ENCODE measurements at regions not wholly inside any gene's neighbourhood (a gene's known extent, or its start where the extent isn't known, plus 50 kb on each side); places are given as distances from the start of the nearest gene placed in this dataset.
A peak's percentile ranks its signal among the peaks of the same experiment; 100 is the strongest.

GRCh38 chrX:43423876-43424275, 232.2 kb upstream of the MAOA start:
- Histone ChIP-seq H3K4me1 (ENCODE audit: insufficient read depth, low read length) (no peaks in the 10 kb centered on the region), H3K36me3 (ENCODE audit: insufficient read depth, low read length) (no peaks in the 10 kb centered on the region), H3K9me3 (ENCODE audit: control insufficient read depth in 1 of 2, insufficient read depth in 1 of 2, low read length in 2 of 2) (no peaks in the 10 kb centered on the region), H3K27ac (ENCODE audit: low read depth in 1 of 2, low read length in 2 of 2) (no peak overlapping the region), H3K27me3 (ENCODE audit: control insufficient read depth in 1 of 2, insufficient read depth in 2 of 2, low read length in 2 of 2) (no peaks in the 10 kb centered on the region), H3K4me3 (ENCODE audit: low read length) (no peak overlapping the region)
- H3K36me3 Mint-ChIP-seq (ENCODE audit: low read depth): no peaks in the 10 kb centered on the region
- H3K27ac Mint-ChIP-seq: no peak overlapping the region
- intact Hi-C loops (cut with DNase I, micrococcal nuclease): no loop called here
- ATAC-seq (ENCODE audit: poor library complexity): no peak
- POLR2A ChIA-PET: no interaction called here
- TF ChIP-seq CTCF (IDR thresholded peaks at IDR 0.05): no peak
- no peaks in the 10 kb centered on the region for H3K4me1 Mint-ChIP-seq (ENCODE audit: low read depth)
- no peak for DNase-seq
- no peak overlapping the region for H3K4me3 Mint-ChIP-seq
- H3K27me3 Mint-ChIP-seq: peaks cover 4% of the 10 kb centered on the region
- no peaks in the 10 kb centered on the region for H3K9me3 Mint-ChIP-seq
- CTCF ChIA-PET: no interaction called here

GRCh38 chrX:43436517-43436916, 219.6 kb upstream of the MAOA start:
- no peaks in the 10 kb centered on the region for H3K9me3 Mint-ChIP-seq
- Histone ChIP-seq H3K4me3 (ENCODE audit: low read length) (no peak overlapping the region), H3K27me3 (ENCODE audit: control insufficient read depth in 1 of 2, insufficient read depth in 2 of 2, low read length in 2 of 2) (no peaks in the 10 kb centered on the region), H3K9me3 (ENCODE audit: control insufficient read depth in 1 of 2, insufficient read depth in 1 of 2, low read length in 2 of 2) (no peaks in the 10 kb centered on the region), H3K27ac (ENCODE audit: low read depth in 1 of 2, low read length in 2 of 2) (no peak overlapping the region), H3K4me1 (ENCODE audit: insufficient read depth, low read length) (peaks cover 4% of the 10 kb centered on the region), H3K36me3 (ENCODE audit: insufficient read depth, low read length) (no peaks in the 10 kb centered on the region)
- ATAC-seq (ENCODE audit: poor library complexity) (no peak), DNase-seq (peak in 3 of 14 experiments; percentile 0 to 7 (median 2))
- intact Hi-C loops (cut with DNase I, micrococcal nuclease): no loop called here
- H3K36me3 Mint-ChIP-seq (ENCODE audit: low read depth): no peaks in the 10 kb centered on the region
- H3K4me3 Mint-ChIP-seq: no peak overlapping the region
- no peak for TF ChIP-seq CTCF (IDR thresholded peaks at IDR 0.05)
- ChIA-PET POLR2A (no interaction called here), CTCF (no interaction called here)
- H3K4me1 Mint-ChIP-seq (ENCODE audit: low read depth): peaks cover 4% of the 10 kb centered on the region
- H3K27me3 Mint-ChIP-seq: peaks cover 34% of the 10 kb centered on the region
- H3K27ac Mint-ChIP-seq: no peak overlapping the region

DNA sequence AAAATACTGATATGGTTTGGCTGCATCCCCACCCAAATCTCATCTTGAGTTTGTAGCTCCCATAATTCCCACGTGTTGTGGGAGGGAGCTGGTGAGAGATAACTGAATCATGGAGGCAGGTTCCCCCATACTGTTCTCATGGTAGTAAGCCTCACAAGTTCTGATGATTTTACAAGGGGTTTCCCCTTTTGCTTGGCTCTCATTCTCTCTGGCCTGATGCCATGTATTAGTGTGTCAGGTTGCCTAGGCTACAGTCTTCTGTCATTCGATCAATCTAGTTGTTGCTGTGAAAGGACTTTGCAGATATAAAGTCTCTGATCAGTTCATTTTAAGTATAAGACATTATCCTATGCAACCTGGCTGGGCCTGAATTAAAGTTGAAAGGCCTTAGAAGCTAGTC, 209.3 kb upstream of the MAOA start:
- Mint-ChIP-seq H3K36me3 (ENCODE audit: low read depth) (no peaks in the 10 kb centered on the region), H3K27ac (no peak overlapping the region), H3K27me3 (peaks cover 4% of the 10 kb centered on the region), H3K9me3 (peaks cover 5% of the 10 kb centered on the region), H3K4me3 (no peak overlapping the region), H3K4me1 (ENCODE audit: low read depth) (no peaks in the 10 kb centered on the region)
- no peak for TF ChIP-seq CTCF (IDR thresholded peaks at IDR 0.05)
- intact Hi-C loops (cut with DNase I, micrococcal nuclease): no loop called here
- Histone ChIP-seq H3K27me3 (ENCODE audit: control insufficient read depth in 1 of 2, insufficient read depth in 2 of 2, low read length in 2 of 2) (peaks cover 0 to 5% of the 10 kb centered on the region in 2 experiments), H3K9me3 (ENCODE audit: control insufficient read depth in 1 of 2, insufficient read depth in 1 of 2, low read length in 2 of 2) (peaks cover 0 to 13% of the 10 kb centered on the region in 2 experiments), H3K27ac (ENCODE audit: low read depth in 1 of 2, low read length in 2 of 2) (no peak overlapping the region), H3K36me3 (ENCODE audit: insufficient read depth, low read length) (no peaks in the 10 kb centered on the region), H3K4me1 (ENCODE audit: insufficient read depth, low read length) (no peaks in the 10 kb centered on the region), H3K4me3 (ENCODE audit: low read length) (no peak overlapping the region)
- CTCF ChIA-PET: no interaction called here
- DNase-seq (no peak), ATAC-seq (ENCODE audit: poor library complexity) (no peak)
- POLR2A ChIA-PET: no interaction called here
